GM21529 (cell line): ENCODE measurements at regions not wholly inside any gene's neighbourhood (a gene's known extent, or its start where the extent isn't known, plus 50 kb on each side); places are given as distances from the start of the nearest gene placed in this dataset.

ENCODE experiments used
- ATAC-seq: cut with Tn5 transposase; IDR thresholded peaks from one replicate; pipeline ENCODE4 v1.9.1; 2021; ENCODE audit not compliant: unreplicated experiment

DNA sequence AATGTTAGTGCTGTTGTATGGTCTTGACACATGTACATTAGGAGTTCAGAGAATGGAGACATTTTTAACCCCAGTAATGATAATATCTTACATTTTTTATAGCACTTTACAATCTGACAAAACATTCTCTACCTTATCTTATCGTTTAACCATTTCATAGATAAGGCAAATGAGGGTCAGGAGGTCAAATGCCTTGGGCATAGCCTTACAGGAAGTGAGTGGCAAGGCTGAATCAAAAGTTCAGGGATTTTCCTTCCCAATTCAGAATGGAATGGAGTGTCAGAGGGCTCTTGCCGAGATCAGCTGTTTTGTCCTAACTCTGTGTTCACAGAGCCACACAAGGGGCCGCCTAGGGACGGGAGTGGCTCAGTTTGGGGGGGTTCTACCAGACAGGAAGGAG, 57.6 kb upstream of the AK4 start:
- ATAC-seq: no peak

DNA sequence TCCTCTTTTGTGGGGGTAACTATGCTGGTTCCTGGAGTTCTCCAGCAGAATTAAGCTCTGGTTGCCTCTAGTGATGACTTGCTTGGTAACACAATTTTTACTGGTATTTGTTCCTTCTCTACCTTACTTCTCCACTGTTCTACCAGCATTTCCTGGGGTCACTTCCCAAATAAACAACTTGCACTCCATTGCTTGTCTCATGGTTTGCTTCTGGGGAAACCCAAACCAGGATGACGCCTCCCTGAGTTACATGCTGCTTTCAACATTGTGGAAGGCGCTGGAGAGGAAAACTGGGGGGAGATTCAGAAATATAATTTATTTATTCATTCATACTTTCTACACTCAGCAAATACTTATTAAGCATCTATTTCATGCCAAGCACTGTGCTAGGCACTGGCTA, 55.3 kb upstream of the AK4 start:
- no peak for ATAC-seq

DNA sequence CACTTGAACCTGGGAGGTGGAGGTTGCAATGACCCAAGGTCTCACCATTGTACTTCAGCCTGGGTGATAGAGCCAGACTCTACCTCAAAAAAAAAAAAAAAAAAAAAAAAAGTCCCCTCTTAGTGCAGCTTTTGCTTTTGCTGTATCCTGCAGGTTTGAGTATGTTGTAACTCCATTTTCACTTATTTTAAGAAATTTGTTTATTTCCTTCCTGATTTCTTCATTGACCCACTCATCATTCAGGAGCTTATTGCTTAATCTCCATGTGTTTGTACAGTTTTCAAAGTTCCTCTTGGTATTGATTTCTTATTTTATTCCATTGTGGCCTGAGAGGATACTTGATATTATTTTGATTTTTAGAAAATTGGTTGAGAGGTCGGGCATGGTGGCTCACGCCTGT, 50.9 kb upstream of the AK4 start:
- no peak for ATAC-seq
